ENCODE measurements at regions not wholly inside any gene's neighbourhood (a gene's known extent, or its start where the extent isn't known, plus 50 kb on each side); places are given as distances from the start of the nearest gene placed in this dataset.

- H3K9ac ChIP-seq (ENCODE audit: insufficient read length, low read depth) = no peak overlapping the region
- no peaks in the 10 kb centered on the region for H3K9me3 ChIP-seq (ENCODE audit: insufficient read depth, low read length)
- H3K4me3 ChIP-seq (ENCODE audit: insufficient read length, low read depth) = no peak overlapping the region
- peaks cover 86% of the 10 kb centered on the region for H3K27me3 ChIP-seq (ENCODE audit: insufficient read depth, insufficient read length)
- peaks cover 4% of the 10 kb centered on the region for H3K4me1 ChIP-seq (ENCODE audit: insufficient read depth, insufficient read length)
- DNase-seq (ENCODE audit: low read depth, low spot score) = no peak
- TF ChIP-seq YY1 (IDR thresholded peaks at IDR 0.05; ENCODE audit: insufficient read depth, insufficient read length) (no peak), SUZ12 (IDR thresholded peaks at IDR 0.05; ENCODE audit: extremely low read depth, insufficient read depth, insufficient read length) (no peak), ZNF274 (IDR thresholded peaks at IDR 0.05; ENCODE audit: low read depth, low read length) (no peak)
- no peaks in the 10 kb centered on the region for H3K36me3 ChIP-seq (ENCODE audit: insufficient read depth, insufficient read length, low read length)
Measured at GRCh38 chr11:16610213-16610737, 128.2 kb upstream of the C11orf58 start.

- no peaks in the 10 kb centered on the region for H3K36me3 ChIP-seq (ENCODE audit: insufficient read depth, insufficient read length, low read length)
- no peak overlapping the region for H3K9ac ChIP-seq (ENCODE audit: insufficient read length, low read depth)
- H3K4me1 ChIP-seq (ENCODE audit: insufficient read depth, insufficient read length) = peaks cover 4% of the 10 kb centered on the region
- H3K27me3 ChIP-seq (ENCODE audit: insufficient read depth, insufficient read length) = peaks cover 86% of the 10 kb centered on the region
- H3K4me3 ChIP-seq (ENCODE audit: insufficient read length, low read depth) = no peak overlapping the region
- no peaks in the 10 kb centered on the region for H3K9me3 ChIP-seq (ENCODE audit: insufficient read depth, low read length)
- no peak for DNase-seq (ENCODE audit: low read depth, low spot score)
- TF ChIP-seq YY1 (IDR thresholded peaks at IDR 0.05; ENCODE audit: insufficient read depth, insufficient read length) = no peak
- no peak for TF ChIP-seq ZNF274 (IDR thresholded peaks at IDR 0.05; ENCODE audit: low read depth, low read length)
- TF ChIP-seq SUZ12 (IDR thresholded peaks at IDR 0.05; ENCODE audit: extremely low read depth, insufficient read depth, insufficient read length) = peak; percentile 2
Measured at GRCh38 chr11:16609769-16610168, 128.7 kb upstream of the C11orf58 start.

GRCh38 chr11:16607675-16608644, 130.5 kb upstream of the C11orf58 start:
- peak; percentile 10 for TF ChIP-seq YY1 (IDR thresholded peaks at IDR 0.05; ENCODE audit: insufficient read depth, insufficient read length)
- no peak for TF ChIP-seq ZNF274 (IDR thresholded peaks at IDR 0.05; ENCODE audit: low read depth, low read length)
- no peak for TF ChIP-seq SUZ12 (IDR thresholded peaks at IDR 0.05; ENCODE audit: extremely low read depth, insufficient read depth, insufficient read length)
- Histone ChIP-seq H3K36me3 (ENCODE audit: insufficient read depth, insufficient read length, low read length) (no peaks in the 10 kb centered on the region), H3K4me1 (ENCODE audit: insufficient read depth, insufficient read length) (peaks cover 4% of the 10 kb centered on the region), H3K9ac (ENCODE audit: insufficient read length, low read depth) (peak overlapping the region; percentile 33), H3K27me3 (ENCODE audit: insufficient read depth, insufficient read length) (peaks cover 89% of the 10 kb centered on the region), H3K9me3 (ENCODE audit: insufficient read depth, low read length) (no peaks in the 10 kb centered on the region), H3K4me3 (ENCODE audit: insufficient read length, low read depth) (peak overlapping the region; percentile 56)
- no peak for DNase-seq (ENCODE audit: low read depth, low spot score)

GRCh38 chr11:16606784-16607674, 131.4 kb upstream of the C11orf58 start:
- Histone ChIP-seq H3K4me3 (ENCODE audit: insufficient read length, low read depth) (peak overlapping the region; percentile 56), H3K36me3 (ENCODE audit: insufficient read depth, insufficient read length, low read length) (no peaks in the 10 kb centered on the region), H3K9me3 (ENCODE audit: insufficient read depth, low read length) (no peaks in the 10 kb centered on the region), H3K4me1 (ENCODE audit: insufficient read depth, insufficient read length) (peaks cover 3% of the 10 kb centered on the region), H3K27me3 (ENCODE audit: insufficient read depth, insufficient read length) (peaks cover 89% of the 10 kb centered on the region), H3K9ac (ENCODE audit: insufficient read length, low read depth) (peak overlapping the region; percentile 42)
- no peak for DNase-seq (ENCODE audit: low read depth, low spot score)
- TF ChIP-seq ZNF274 (IDR thresholded peaks at IDR 0.05; ENCODE audit: low read depth, low read length) (no peak), YY1 (IDR thresholded peaks at IDR 0.05; ENCODE audit: insufficient read depth, insufficient read length) (no peak), SUZ12 (IDR thresholded peaks at IDR 0.05; ENCODE audit: extremely low read depth, insufficient read depth, insufficient read length) (no peak)

GRCh38 chr11:16605894-16606783, 132.3 kb upstream of the C11orf58 start:
- Histone ChIP-seq H3K27me3 (ENCODE audit: insufficient read depth, insufficient read length) (peaks cover 83% of the 10 kb centered on the region), H3K9ac (ENCODE audit: insufficient read length, low read depth) (peak overlapping the region; percentile 42), H3K4me3 (ENCODE audit: insufficient read length, low read depth) (peak overlapping the region; percentile 56), H3K9me3 (ENCODE audit: insufficient read depth, low read length) (no peaks in the 10 kb centered on the region), H3K4me1 (ENCODE audit: insufficient read depth, insufficient read length) (peaks cover 3% of the 10 kb centered on the region), H3K36me3 (ENCODE audit: insufficient read depth, insufficient read length, low read length) (no peaks in the 10 kb centered on the region)
- TF ChIP-seq SUZ12 (IDR thresholded peaks at IDR 0.05; ENCODE audit: extremely low read depth, insufficient read depth, insufficient read length) = no peak
- TF ChIP-seq YY1 (IDR thresholded peaks at IDR 0.05; ENCODE audit: insufficient read depth, insufficient read length) = no peak
- TF ChIP-seq ZNF274 (IDR thresholded peaks at IDR 0.05; ENCODE audit: low read depth, low read length) = no peak
- DNase-seq (ENCODE audit: low read depth, low spot score) = peak; percentile 74

GRCh38 chr11:16605389-16605893, 133.0 kb upstream of the C11orf58 start:
- TF ChIP-seq SUZ12 (IDR thresholded peaks at IDR 0.05; ENCODE audit: extremely low read depth, insufficient read depth, insufficient read length) (peak; percentile 64), YY1 (IDR thresholded peaks at IDR 0.05; ENCODE audit: insufficient read depth, insufficient read length) (no peak), ZNF274 (IDR thresholded peaks at IDR 0.05; ENCODE audit: low read depth, low read length) (no peak)
- Histone ChIP-seq H3K36me3 (ENCODE audit: insufficient read depth, insufficient read length, low read length) (no peaks in the 10 kb centered on the region), H3K4me1 (ENCODE audit: insufficient read depth, insufficient read length) (no peaks in the 10 kb centered on the region), H3K27me3 (ENCODE audit: insufficient read depth, insufficient read length) (peaks cover 76% of the 10 kb centered on the region), H3K9ac (ENCODE audit: insufficient read length, low read depth) (peak overlapping the region; percentile 61), H3K9me3 (ENCODE audit: insufficient read depth, low read length) (no peaks in the 10 kb centered on the region), H3K4me3 (ENCODE audit: insufficient read length, low read depth) (peak overlapping the region; percentile 49)
- DNase-seq (ENCODE audit: low read depth, low spot score) = no peak
